Mucosa of stomach (tissue), 1 donor: ENCODE measurements at regions not wholly inside any gene's neighbourhood (a gene's known extent, or its start where the extent isn't known, plus 50 kb on each side); places are given as distances from the start of the nearest gene placed in this dataset.
"Not testable (repeated sequence)": the region's sequence is repeated elsewhere in the genome, so short reads cannot be mapped to it uniquely, and the experiment has no call there.

ENCODE experiments used
- H3K27me3 ChIP-seq: one replicate; pipeline ENCODE4 v1.7.0; 2013; ENCODE audit warnings: mild to moderate bottlenecking, low read length; ENCODE audit not compliant: control insufficient read depth, insufficient read depth
- H3K36me3 ChIP-seq: one replicate; pipeline ENCODE4 v1.7.0; 2013; ENCODE audit warnings: low read length; ENCODE audit not compliant: control insufficient read depth, insufficient read depth
- H3K4me1 ChIP-seq: one replicate; pipeline ENCODE4 v1.7.0; 2013; ENCODE audit warnings: mild to moderate bottlenecking, low read length; ENCODE audit not compliant: control insufficient read depth, insufficient read depth
- H3K4me3 ChIP-seq: one replicate; pipeline ENCODE4 v1.7.0; 2013; ENCODE audit warnings: low read length
- H3K9ac ChIP-seq: one replicate; pipeline ENCODE4 v1.7.0; 2013; ENCODE audit warnings: mild to moderate bottlenecking, low read length, moderate library complexity
- H3K9me3 ChIP-seq: one replicate; pipeline ENCODE4 v1.7.0; 2013; ENCODE audit warnings: mild to moderate bottlenecking, low read length, moderate library complexity; ENCODE audit not compliant: control insufficient read depth
- donor health status: Pancreatic carcinoma.

- Histone ChIP-seq H3K4me3 (no peak overlapping the region), H3K36me3 (no peaks in the 10 kb centered on the region), H3K4me1 (no peaks in the 10 kb centered on the region), H3K9ac (no peak overlapping the region), H3K27me3 (no peaks in the 10 kb centered on the region), H3K9me3 (no peaks in the 10 kb centered on the region)
Observed at GRCh38 chr13:21901811-21902708, 231.2 kb downstream of the FGF9 start.

GRCh38 chr13:21902709-21903098 is 231.8 kb downstream of the FGF9 start:
- Histone ChIP-seq H3K4me1 (no peaks in the 10 kb centered on the region), H3K9ac (no peak overlapping the region), H3K27me3 (no peaks in the 10 kb centered on the region), H3K36me3 (no peaks in the 10 kb centered on the region), H3K9me3 (no peaks in the 10 kb centered on the region), H3K4me3 (no peak overlapping the region)

- H3K9me3 ChIP-seq = no peaks in the 10 kb centered on the region
- no peaks in the 10 kb centered on the region for H3K4me1 ChIP-seq
- no peaks in the 10 kb centered on the region for H3K36me3 ChIP-seq
- H3K4me3 ChIP-seq = no peak overlapping the region
- H3K27me3 ChIP-seq = no peaks in the 10 kb centered on the region
- no peak overlapping the region for H3K9ac ChIP-seq
Observed at GRCh38 chr13:21905486-21905885, 234.6 kb downstream of the FGF9 start.

- Histone ChIP-seq H3K4me3 (no peak overlapping the region), H3K9ac (no peak overlapping the region), H3K4me1 (no peaks in the 10 kb centered on the region), H3K36me3 (no peaks in the 10 kb centered on the region), H3K27me3 (no peaks in the 10 kb centered on the region), H3K9me3 (no peaks in the 10 kb centered on the region)
Observed at GRCh38 chr13:21909331-21909730, 238.5 kb downstream of the FGF9 start.

- no peak overlapping the region for H3K9ac ChIP-seq
- H3K4me1 ChIP-seq = no peaks in the 10 kb centered on the region
- H3K27me3 ChIP-seq = no peaks in the 10 kb centered on the region
- H3K36me3 ChIP-seq = no peaks in the 10 kb centered on the region
- H3K9me3 ChIP-seq = no peaks in the 10 kb centered on the region
- no peak overlapping the region for H3K4me3 ChIP-seq
Observed at GRCh38 chr13:21910546-21910945, 239.7 kb downstream of the FGF9 start.

- H3K9me3 ChIP-seq = no peaks in the 10 kb centered on the region
- no peaks in the 10 kb centered on the region for H3K27me3 ChIP-seq
- no peaks in the 10 kb centered on the region for H3K36me3 ChIP-seq
- no peak overlapping the region for H3K4me3 ChIP-seq
- no peak overlapping the region for H3K9ac ChIP-seq
- H3K4me1 ChIP-seq = no peaks in the 10 kb centered on the region
Observed at GRCh38 chr13:21911646-21912298, 240.9 kb downstream of the FGF9 start.

DNA sequence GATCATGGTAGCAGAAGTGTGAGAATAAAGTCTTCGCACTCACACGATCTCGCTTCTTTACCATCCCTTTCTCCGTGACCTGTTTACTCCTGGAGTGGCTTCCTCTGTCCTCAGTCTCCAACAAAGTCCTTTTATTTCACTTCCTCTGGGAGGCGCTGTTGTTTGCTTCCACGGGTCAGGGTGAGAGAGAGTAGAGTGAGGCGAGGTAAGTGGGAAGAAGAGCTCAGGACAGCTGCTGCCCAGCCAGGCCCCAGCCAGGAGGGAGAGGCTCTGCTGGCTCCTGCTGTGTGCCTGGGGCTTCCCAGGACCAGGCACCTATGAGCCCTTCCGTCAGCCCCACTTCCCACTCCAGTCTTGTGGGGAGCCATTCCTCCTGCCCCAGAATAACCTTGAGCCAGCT is 242.1 kb downstream of the FGF9 start:
- H3K4me3 ChIP-seq = no peak overlapping the region
- H3K9me3 ChIP-seq = no peaks in the 10 kb centered on the region
- H3K4me1 ChIP-seq = no peaks in the 10 kb centered on the region
- no peaks in the 10 kb centered on the region for H3K36me3 ChIP-seq
- no peaks in the 10 kb centered on the region for H3K27me3 ChIP-seq
- no peak overlapping the region for H3K9ac ChIP-seq

DNA sequence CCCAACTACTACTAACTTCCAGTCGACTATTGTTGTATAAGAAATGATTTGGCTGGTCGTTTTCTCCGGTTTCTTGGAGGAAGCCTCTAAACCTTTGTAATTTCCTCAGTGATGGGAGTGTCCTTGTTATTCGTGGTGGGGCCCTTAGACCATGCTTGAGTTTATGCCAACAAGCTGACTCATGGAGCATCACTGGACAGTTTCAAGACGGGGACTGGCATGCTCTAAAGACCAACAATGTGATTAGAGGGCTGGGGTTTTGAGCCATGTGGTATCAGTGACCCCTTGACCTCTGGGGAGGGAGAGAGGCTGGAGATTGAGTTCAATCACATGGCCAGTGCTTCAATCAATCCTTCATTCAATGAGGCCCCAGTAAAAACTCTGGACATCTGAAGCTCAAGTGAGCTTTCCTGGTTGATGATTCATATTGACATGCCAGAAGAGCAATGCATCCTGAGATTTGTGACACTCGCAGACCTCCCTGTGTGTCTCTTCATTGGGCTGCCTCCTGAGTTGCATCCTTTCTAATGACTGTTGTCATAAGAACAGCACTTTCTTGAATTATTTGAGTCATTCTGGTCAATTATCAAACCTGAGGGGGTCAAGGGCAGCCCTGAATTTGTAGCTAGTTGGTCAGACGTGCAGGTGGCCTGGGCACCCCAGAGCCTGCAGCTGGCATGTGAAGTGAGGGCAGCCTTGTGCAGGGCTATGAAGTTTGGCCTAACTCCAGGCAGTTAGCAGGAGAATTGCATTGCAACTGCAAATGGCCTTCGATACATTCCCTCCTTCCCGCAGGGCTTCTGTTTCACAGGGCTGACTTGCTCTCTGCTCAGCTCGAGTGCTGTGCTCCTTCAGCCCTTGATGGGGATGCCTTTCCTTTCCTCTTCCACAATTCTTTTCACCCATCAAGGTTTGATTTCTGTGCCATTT is 246.5 kb downstream of the FGF9 start:
- Histone ChIP-seq H3K4me1 (no peaks in the 10 kb centered on the region), H3K9me3 (no peaks in the 10 kb centered on the region), H3K4me3 (no peak overlapping the region), H3K36me3 (no peaks in the 10 kb centered on the region), H3K9ac (no peak overlapping the region), H3K27me3 (no peaks in the 10 kb centered on the region)

DNA sequence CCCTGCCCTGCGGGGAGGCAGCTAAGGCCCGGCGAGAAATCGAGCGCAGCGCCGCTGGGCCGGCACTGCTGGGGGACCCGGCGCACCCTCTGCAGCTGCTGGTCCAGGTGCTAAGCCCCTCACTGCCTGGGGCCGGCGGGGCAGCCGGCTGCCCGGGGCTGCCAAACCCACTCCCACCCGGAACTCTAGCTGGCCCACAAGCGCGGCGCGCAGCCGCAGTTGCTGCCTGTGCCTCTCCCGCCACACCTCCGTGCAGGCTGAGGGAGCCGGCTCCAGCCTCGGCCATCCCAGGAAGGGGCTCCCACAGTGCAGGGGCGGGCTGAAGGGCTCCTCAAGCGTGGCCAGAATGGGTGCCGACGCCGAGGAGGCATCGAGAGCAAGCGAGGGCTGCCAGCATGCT is 249.9 kb downstream of the FGF9 start:
- not testable (repeated sequence) for H3K4me1 ChIP-seq, H3K4me3 ChIP-seq, H3K9ac ChIP-seq, H3K27me3 ChIP-seq, H3K9me3 ChIP-seq, H3K36me3 ChIP-seq

DNA sequence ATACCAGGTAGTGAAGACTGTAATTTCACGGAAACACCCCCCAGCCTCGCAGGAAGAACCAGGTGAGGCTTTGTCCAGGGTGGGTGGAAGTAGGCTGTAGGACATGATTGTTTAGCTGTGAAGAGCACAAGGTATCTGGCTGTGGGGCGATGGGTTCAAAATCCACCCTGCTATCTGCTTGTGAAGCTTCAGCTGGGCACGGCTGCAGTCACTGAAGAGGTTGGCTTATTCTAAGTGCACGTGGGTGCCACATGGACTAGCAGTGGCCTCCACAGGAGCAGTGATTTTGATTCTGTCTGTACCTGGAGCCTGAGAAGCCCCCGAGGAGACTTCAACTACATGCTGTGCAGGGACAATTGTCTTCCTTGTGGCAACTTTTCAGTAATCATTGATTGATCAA is 254.1 kb downstream of the FGF9 start:
- Histone ChIP-seq H3K36me3 (no peaks in the 10 kb centered on the region), H3K9ac (no peak overlapping the region), H3K9me3 (no peaks in the 10 kb centered on the region), H3K4me1 (no peaks in the 10 kb centered on the region), H3K4me3 (no peak overlapping the region), H3K27me3 (no peaks in the 10 kb centered on the region)

- Histone ChIP-seq H3K4me1 (no peaks in the 10 kb centered on the region), H3K4me3 (no peak overlapping the region), H3K36me3 (no peaks in the 10 kb centered on the region), H3K9ac (no peak overlapping the region), H3K27me3 (no peaks in the 10 kb centered on the region), H3K9me3 (no peaks in the 10 kb centered on the region)
Observed at GRCh38 chr13:21925720-21926119, 254.8 kb downstream of the FGF9 start.

DNA sequence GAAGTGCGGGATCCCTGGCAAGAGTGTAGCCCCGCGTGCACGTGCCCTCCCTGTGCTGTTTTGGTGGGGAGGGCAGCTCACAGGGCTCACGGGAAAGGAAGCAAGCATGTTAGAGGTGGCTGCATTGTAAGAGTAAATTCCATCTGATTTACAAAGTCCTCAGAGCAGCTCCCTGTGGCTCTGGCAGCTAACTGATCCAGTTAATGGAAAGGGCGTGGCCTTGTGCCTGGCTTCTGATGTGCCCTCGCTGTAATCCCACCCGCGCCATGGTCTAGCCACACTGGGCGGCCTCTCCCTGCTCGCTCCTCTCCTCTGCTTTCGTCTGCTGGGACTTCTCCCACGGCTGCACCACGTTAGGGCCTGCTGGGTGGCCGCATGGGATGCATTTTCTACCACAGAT is 258.5 kb downstream of the FGF9 start:
- Histone ChIP-seq H3K4me1 (no peaks in the 10 kb centered on the region), H3K9ac (no peak overlapping the region), H3K27me3 (no peaks in the 10 kb centered on the region), H3K9me3 (no peaks in the 10 kb centered on the region), H3K4me3 (no peak overlapping the region), H3K36me3 (no peaks in the 10 kb centered on the region)
